Osteoblast (primary cell): ENCODE measurements at regions not wholly inside any gene's neighbourhood (a gene's known extent, or its start where the extent isn't known, plus 50 kb on each side); places are given as distances from the start of the nearest gene placed in this dataset.
A peak's percentile ranks its signal among the peaks of the same experiment; 100 is the strongest.

Experiments used
- DNase-seq: peaks from one replicate; pipeline ENCODE4 v3.0.0; 2011; ENCODE audit warnings: low spot score, mixed read lengths; ENCODE audit not compliant: insufficient read length; ENCODE audit errors: missing footprints
- H2AFZ ChIP-seq: 2 replicates; pipeline ENCODE4 v1.6.0; 2011; ENCODE audit warnings: mild to moderate bottlenecking, low read length
- H3K27ac ChIP-seq: 2 replicates; pipeline ENCODE4 v1.5.1; 2011; ENCODE audit warnings: mild to moderate bottlenecking, low read depth, low read length, moderate library complexity
- H3K27me3 ChIP-seq: 2 replicates; pipeline ENCODE4 v1.6.0; 2012; ENCODE audit warnings: mild to moderate bottlenecking, control low read depth, inconsistent platforms, low read length, moderate library complexity; ENCODE audit not compliant: insufficient read depth
- H3K36me3 ChIP-seq: 2 replicates; pipeline ENCODE4 v1.5.1; 2011; ENCODE audit warnings: mild to moderate bottlenecking, low read length, control low read depth, moderate library complexity; ENCODE audit not compliant: insufficient read depth
- H3K4me1 ChIP-seq: 2 replicates; pipeline ENCODE4 v1.5.1; 2011; ENCODE audit warnings: mild to moderate bottlenecking, low read length, control low read depth, moderate library complexity; ENCODE audit not compliant: insufficient read depth
- H3K4me2 ChIP-seq: 2 replicates; pipeline ENCODE4 v1.6.0; 2011; ENCODE audit warnings: mild to moderate bottlenecking, low read length; ENCODE audit not compliant: insufficient read depth
- H3K4me3 ChIP-seq: fragments of 200-600 bp; sonication (generic); 3 replicates; pipeline ENCODE4 v1.5.1; 2012; ENCODE audit warnings: mild to moderate bottlenecking, low read length, inconsistent platforms; ENCODE audit not compliant: insufficient read depth
- H3K79me2 ChIP-seq: 2 replicates; pipeline ENCODE4 v1.6.0; 2012; ENCODE audit warnings: mild to moderate bottlenecking, low read length, control low read depth, inconsistent platforms; ENCODE audit not compliant: insufficient read depth
- H3K9me3 ChIP-seq: 2 replicates; pipeline ENCODE4 v1.5.1; 2011; ENCODE audit warnings: low read depth, low read length, control low read depth
- H4K20me1 ChIP-seq: 2 replicates; pipeline ENCODE4 v1.6.0; 2012; ENCODE audit warnings: mild to moderate bottlenecking, low read length, control low read depth; ENCODE audit not compliant: insufficient read depth
- CTCF ChIP-seq: IDR thresholded peaks from 2 replicates; pipeline ENCODE4 v1.5.1; 2011; ENCODE audit warnings: mild to moderate bottlenecking, low read depth, low read length, moderate library complexity; ENCODE audit errors: extremely low read depth

- no peaks in the 10 kb centered on the region for H3K9me3 ChIP-seq
These were observed 66.9 kb downstream of the IRX2 start for GRCh38 chr5:2684606-2685005.

GRCh38 chr5:2683720-2684119, 67.8 kb downstream of the IRX2 start:
- Histone ChIP-seq H3K27me3 (no peaks in the 10 kb centered on the region), H2AFZ (no peak overlapping the region), H3K9me3 (no peaks in the 10 kb centered on the region), H3K27ac (no peak overlapping the region), H3K4me2 (no peak overlapping the region), H3K4me1 (no peaks in the 10 kb centered on the region), H3K79me2 (no peaks in the 10 kb centered on the region), H4K20me1 (no peaks in the 10 kb centered on the region), H3K36me3 (no peaks in the 10 kb centered on the region), H3K4me3 (no peak overlapping the region)
- no peak for TF ChIP-seq CTCF
- DNase-seq, result no peak

More at GRCh38 chr5:2684606-2685005, 66.9 kb downstream of the IRX2 start:
- Histone ChIP-seq H3K36me3 (no peaks in the 10 kb centered on the region), H3K4me2 (no peak overlapping the region), H3K27me3 (no peaks in the 10 kb centered on the region), H3K79me2 (no peaks in the 10 kb centered on the region), H3K27ac (no peak overlapping the region), H4K20me1 (no peaks in the 10 kb centered on the region), H3K4me1 (no peaks in the 10 kb centered on the region), H3K4me3 (no peak overlapping the region), H2AFZ (no peak overlapping the region)
- no peak for DNase-seq
- TF ChIP-seq CTCF, result no peak

GRCh38 chr5:2681476-2681875, 70.0 kb downstream of the IRX2 start:
- Histone ChIP-seq H3K4me3 (no peak overlapping the region), H3K4me1 (no peaks in the 10 kb centered on the region), H3K27ac (no peak overlapping the region), H3K36me3 (no peaks in the 10 kb centered on the region), H4K20me1 (no peaks in the 10 kb centered on the region), H3K79me2 (no peaks in the 10 kb centered on the region), H2AFZ (no peak overlapping the region), H3K27me3 (no peaks in the 10 kb centered on the region), H3K9me3 (no peaks in the 10 kb centered on the region), H3K4me2 (no peak overlapping the region)
- TF ChIP-seq CTCF, result no peak
- DNase-seq, result peak; percentile 45

- Histone ChIP-seq H4K20me1 (no peaks in the 10 kb centered on the region), H2AFZ (no peak overlapping the region), H3K4me1 (no peaks in the 10 kb centered on the region), H3K79me2 (no peaks in the 10 kb centered on the region), H3K9me3 (no peaks in the 10 kb centered on the region), H3K27ac (no peak overlapping the region), H3K4me3 (no peak overlapping the region), H3K27me3 (no peaks in the 10 kb centered on the region), H3K36me3 (no peaks in the 10 kb centered on the region), H3K4me2 (no peak overlapping the region)
- TF ChIP-seq CTCF, result no peak
- no peak for DNase-seq
These were observed 70.5 kb downstream of the IRX2 start for GRCh38 chr5:2680979-2681378.
